HCT116 (cell line): ENCODE measurements at regions not wholly inside any gene's neighbourhood (a gene's known extent, or its start where the extent isn't known, plus 50 kb on each side); places are given as distances from the start of the nearest gene placed in this dataset.

Source experiments
- ATAC-seq: fragments of 200-7000 bp; cut with Tn5 transposase; 2 replicates; pipeline ENCODE4 v1.9.1; 2020; ENCODE audit warnings: mild to moderate bottlenecking, moderate library complexity
- BruUV-seq: library from RNA; stranded (reverse); fragments of 400-500 nt; replicated peaks from 2 replicates; lab custom pipeline; 2021; lab: Mats Ljungman, UMichigan
- CTCF ChIA-PET: fragments of 300-600 bp; sonication (Branson Sonifier 250); formaldehyde crosslinking; loops from one replicate; lab custom pipeline; 2021; ENCODE audit warnings: antibody characterized with exemption; lab: Charles Lee
- POLR2A ChIA-PET: fragments of 300-600, 350-600 bp; sonication (Branson Sonifier 250); formaldehyde crosslinking; loops from one replicate; lab custom pipeline; 2021; ENCODE audit warnings: antibody characterized with exemption; lab: Charles Lee
- RAD21 ChIA-PET, 2 experiments: fragments of 300-600 bp; sonication (Branson Sonifier 250); formaldehyde crosslinking; loops; one replicate each; lab custom pipeline; 2023; ENCODE audit warnings: low total read pairs in 2 of 2; ENCODE audit not compliant: uncharacterized antibody in 2 of 2, unreplicated experiment in 2 of 2, low non-redundant PET in 1 of 2; lab: Charles Lee
- DNase-seq: peaks from one replicate; pipeline ENCODE4 v3.0.0-alpha.2; 2010; ENCODE audit warnings: low read depth, low spot score
- H2AFZ ChIP-seq: fragments of 200-600 bp; shearing (Covaris generic), sonication (generic); 2 replicates; pipeline ENCODE4 v1.6.1; 2017; ENCODE audit warnings: low read depth, mixed run types, mixed read lengths, antibody characterized with exemption, low read length; ENCODE audit not compliant: poor library complexity, severe bottlenecking
- H3K27ac ChIP-seq: 2 replicates; pipeline ENCODE4 v1.5.1; 2012; ENCODE audit warnings: low read depth, low read length
- H3K27me3 ChIP-seq: fragments of 200-600 bp; sonication (generic); 2 replicates; pipeline ENCODE4 v1.6.1; 2016; ENCODE audit warnings: mixed run types, low read length, mixed read lengths; ENCODE audit not compliant: insufficient read depth
- H3K36me3 ChIP-seq, 2 experiments: fragments of 200-500 bp in 1 of 2; fragments of 200-600 bp in 1 of 2; sonication (Bioruptor generic) in 1 of 2; sonication (generic) in 1 of 2; 2 replicates each; pipeline versions ENCODE4 v1.5.1 to v1.6.1; 2014 to 2016; ENCODE audit warnings: low read length in 2 of 2, inconsistent platforms in 1 of 2, mixed read lengths in 1 of 2, mixed run types in 1 of 2; ENCODE audit not compliant: insufficient read depth in 2 of 2, control insufficient read depth in 1 of 2
- H3K4me1 ChIP-seq, 2 experiments: fragments of 200-600 bp in 1 of 2; sonication (generic) in 1 of 2; 2 replicates each; pipeline versions ENCODE4 v1.5.1 to v1.6.1; 2012 to 2017; ENCODE audit warnings: low read length in 2 of 2, inconsistent platforms in 1 of 2, mild to moderate bottlenecking in 1 of 2, mixed read lengths in 1 of 2, mixed run types in 1 of 2, moderate library complexity in 1 of 2; ENCODE audit not compliant: insufficient read depth in 2 of 2, control insufficient read depth in 1 of 2
- H3K4me2 ChIP-seq: fragments of 200-600 bp; sonication (generic); 2 replicates; pipeline ENCODE4 v1.6.1; 2017; ENCODE audit warnings: mixed run types, low read length, mixed read lengths
- H3K4me3 ChIP-seq, 2 experiments: fragments of 200-600 bp in 1 of 2; sonication (generic) in 1 of 2; replicated peaks in 1 of 2; 2 replicates each; pipeline ENCODE4 v1.5.1; 2011 to 2016; ENCODE audit warnings: low read length in 2 of 2, control low read depth in 1 of 2, low read depth in 1 of 2, mild to moderate bottlenecking in 1 of 2, mixed read lengths in 1 of 2, mixed run types in 1 of 2
- H3K79me2 ChIP-seq: fragments of 200-600 bp; sonication (generic); 2 replicates; pipeline ENCODE4 v1.6.1; 2017; ENCODE audit warnings: mild to moderate bottlenecking, mixed run types, low read length, moderate library complexity, mixed read lengths; ENCODE audit not compliant: insufficient read depth
- H3K9ac ChIP-seq: fragments of 200-600 bp; sonication (generic); 2 replicates; pipeline ENCODE4 v1.6.1; 2016; ENCODE audit warnings: low read length, mixed read lengths
- H3K9me2 ChIP-seq: fragments of 200-600 bp; sonication (generic), shearing (Covaris generic); 2 replicates; pipeline ENCODE4 v1.6.1; 2017; ENCODE audit warnings: mixed run types, mild to moderate bottlenecking, moderate library complexity; ENCODE audit not compliant: insufficient read depth
- H3K9me3 ChIP-seq, 2 experiments: fragments of 200-500 bp in 1 of 2; fragments of 200-600 bp in 1 of 2; sonication (Bioruptor generic) in 1 of 2; sonication (generic) in 1 of 2; 2 replicates each; pipeline ENCODE4 v1.6.1; 2014 to 2017; ENCODE audit warnings: low read length in 2 of 2, mixed read lengths in 2 of 2, inconsistent platforms in 1 of 2, low read depth in 1 of 2, mild to moderate bottlenecking in 1 of 2, mixed run types in 1 of 2, moderate library complexity in 1 of 2; ENCODE audit not compliant: control insufficient read depth in 1 of 2, insufficient read depth in 1 of 2
- H4K20me1 ChIP-seq: fragments of 200-600 bp; sonication (generic), shearing (Covaris generic); 2 replicates; pipeline ENCODE4 v1.6.1; 2017; ENCODE audit warnings: mixed run types, mild to moderate bottlenecking, moderate library complexity; ENCODE audit not compliant: insufficient read depth
- CBX3 ChIP-seq: IDR thresholded peaks from 2 replicates; pipeline ENCODE4 v1.6.1; 2012; ENCODE audit warnings: low read depth
- ELF1 ChIP-seq: IDR thresholded peaks from 2 replicates; pipeline ENCODE4 v1.6.1; 2012; ENCODE audit warnings: low read depth, borderline replicate concordance
- FOSL1 ChIP-seq: IDR thresholded peaks from 2 replicates; pipeline ENCODE4 v1.6.1; 2012; ENCODE audit warnings: low read depth
- SIN3A ChIP-seq: IDR thresholded peaks from 2 replicates; pipeline ENCODE4 v1.6.1; 2012; ENCODE audit warnings: low read depth
- SP1 ChIP-seq: IDR thresholded peaks from 2 replicates; pipeline ENCODE4 v1.6.1; 2012; ENCODE audit warnings: low read depth
- ZBTB33 ChIP-seq: IDR thresholded peaks from 2 replicates; pipeline ENCODE4 v1.6.1; 2011; ENCODE audit warnings: mild to moderate bottlenecking, low read length, moderate library complexity; ENCODE audit not compliant: insufficient replicate concordance; ENCODE audit errors: extremely low read depth
- intact Hi-C: fragments of 100-400 bp; cut with micrococcal nuclease; formaldehyde crosslinking; loops from 2 replicates; pipeline ENCODE4 v1.10.0; 2022
- TF ChIP-seq, protein P1 (sequence below), 3 experiments: fragments of 200-600 bp in 1 of 3; sonication (generic) in 1 of 3; IDR thresholded peaks in 2 of 3; conservative IDR thresholded peaks in 1 of 3; 2 replicates each; pipeline ENCODE4 v1.5.1; 2012 to 2017; ENCODE audit warnings: low read depth in 2 of 3, low read length in 2 of 3, antibody characterized with exemption in 1 of 3, borderline replicate concordance in 1 of 3, control low read depth in 1 of 3, mild to moderate bottlenecking in 1 of 3, mixed read lengths in 1 of 3, mixed run types in 1 of 3, moderate library complexity in 1 of 3; ENCODE audit not compliant: insufficient read depth in 1 of 3

DNA sequence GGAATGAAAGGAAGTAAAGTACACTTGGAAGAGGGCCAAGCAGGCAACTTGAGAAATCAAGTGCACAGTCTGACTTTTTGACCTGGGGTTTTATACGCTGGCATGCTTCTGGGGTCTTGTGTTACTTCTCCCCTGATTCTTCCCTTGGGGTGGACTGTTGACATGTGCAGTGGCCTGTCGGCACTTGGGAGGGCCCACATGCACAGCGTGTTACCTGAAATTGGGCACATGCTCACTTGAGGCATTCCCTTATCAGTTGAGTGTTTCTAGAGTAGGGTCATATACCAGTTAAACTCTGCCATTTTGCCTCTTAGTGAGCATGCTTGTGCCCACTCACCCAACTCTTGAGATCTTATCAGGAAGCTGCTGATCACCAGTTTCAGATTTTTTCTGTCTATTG, 329.1 kb upstream of the SOX2 start (continued):
- TF ChIP-seq SP1 (no peak), FOSL1 (no peak)

DNA sequence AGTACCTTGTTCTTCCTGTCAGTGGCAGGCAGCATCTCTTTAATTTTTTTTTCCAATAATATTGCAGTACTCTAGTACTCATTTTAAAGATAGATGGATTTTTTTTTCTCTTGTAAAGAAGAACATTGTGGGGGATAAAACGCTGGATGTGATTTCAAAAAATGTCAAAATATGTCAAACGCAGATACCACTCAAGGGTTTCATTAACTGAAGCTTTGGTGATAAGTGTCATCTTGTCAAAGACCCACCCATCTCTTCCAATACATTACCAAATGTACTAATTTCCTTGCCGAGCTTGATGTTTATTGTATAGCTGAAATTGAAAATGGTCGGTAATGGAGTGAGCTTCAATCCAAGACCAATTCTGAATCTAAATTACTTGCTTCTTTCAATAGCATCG, 332.4 kb upstream of the SOX2 start:
- no peak overlapping the region for H3K9ac ChIP-seq
- H4K20me1 ChIP-seq = no peaks in the 10 kb centered on the region
- ChIA-PET CTCF (no interaction called here), POLR2A (no interaction called here), RAD21 (no interaction called here)
- TF ChIP-seq CBX3 (no peak), ZBTB33 (no peak), SIN3A (no peak), ELF1 (no peak)
- TF ChIP-seq, protein P1, sequence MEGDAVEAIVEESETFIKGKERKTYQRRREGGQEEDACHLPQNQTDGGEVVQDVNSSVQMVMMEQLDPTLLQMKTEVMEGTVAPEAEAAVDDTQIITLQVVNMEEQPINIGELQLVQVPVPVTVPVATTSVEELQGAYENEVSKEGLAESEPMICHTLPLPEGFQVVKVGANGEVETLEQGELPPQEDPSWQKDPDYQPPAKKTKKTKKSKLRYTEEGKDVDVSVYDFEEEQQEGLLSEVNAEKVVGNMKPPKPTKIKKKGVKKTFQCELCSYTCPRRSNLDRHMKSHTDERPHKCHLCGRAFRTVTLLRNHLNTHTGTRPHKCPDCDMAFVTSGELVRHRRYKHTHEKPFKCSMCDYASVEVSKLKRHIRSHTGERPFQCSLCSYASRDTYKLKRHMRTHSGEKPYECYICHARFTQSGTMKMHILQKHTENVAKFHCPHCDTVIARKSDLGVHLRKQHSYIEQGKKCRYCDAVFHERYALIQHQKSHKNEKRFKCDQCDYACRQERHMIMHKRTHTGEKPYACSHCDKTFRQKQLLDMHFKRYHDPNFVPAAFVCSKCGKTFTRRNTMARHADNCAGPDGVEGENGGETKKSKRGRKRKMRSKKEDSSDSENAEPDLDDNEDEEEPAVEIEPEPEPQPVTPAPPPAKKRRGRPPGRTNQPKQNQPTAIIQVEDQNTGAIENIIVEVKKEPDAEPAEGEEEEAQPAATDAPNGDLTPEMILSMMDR (IDR thresholded peaks at IDR 0.05 in 2 of 3, conservative IDR thresholded peaks at IDR 0.05 in 1 of 3; ENCODE audit: borderline replicate concordance in 1 of 3, insufficient read depth in 1 of 3, low read depth in 2 of 3, low read length in 2 of 3) = no peak
- DNase-seq (no peak), ATAC-seq (no peak)
- H3K9me2 ChIP-seq = no peaks in the 10 kb centered on the region
- no peak overlapping the region for H3K4me3 ChIP-seq
- H3K36me3 ChIP-seq = no peaks in the 10 kb centered on the region
- H3K4me2 ChIP-seq = no peak overlapping the region
- intact Hi-C loops = no loop called here
- no peak overlapping the region for H2AFZ ChIP-seq
- H3K9me3 ChIP-seq = no peaks in the 10 kb centered on the region
- no TSS peak for BruUV-seq
- no peaks in the 10 kb centered on the region for H3K79me2 ChIP-seq
- H3K27ac ChIP-seq = no peak overlapping the region
- H3K27me3 ChIP-seq = peaks cover 45% of the 10 kb centered on the region
- H3K4me1 ChIP-seq = no peaks in the 10 kb centered on the region
